ENCODE measurements at regions not wholly inside any gene's neighbourhood (a gene's known extent, or its start where the extent isn't known, plus 50 kb on each side); places are given as distances from the start of the nearest gene placed in this dataset.

- intact Hi-C loops (cut with DNase I): no loop called here
- ATAC-seq: no peak
- no peak for DNase-seq
- no peaks in the 10 kb centered on the region for H3K27me3 ChIP-seq
- 84 to 95% (median 91%) methylated on average over 11 of the region's 11 CpGs for whole genome bisulfite sequencing, 4 donors
- no peaks in the 10 kb centered on the region for H3K9me3 ChIP-seq
- H3K4me1 ChIP-seq: peaks cover 0 to 55% (median 14%) of the 10 kb centered on the region in 12 donors
- no peak for TF ChIP-seq POLR2A (IDR thresholded peaks at IDR 0.05)
- TF ChIP-seq, protein P1, sequence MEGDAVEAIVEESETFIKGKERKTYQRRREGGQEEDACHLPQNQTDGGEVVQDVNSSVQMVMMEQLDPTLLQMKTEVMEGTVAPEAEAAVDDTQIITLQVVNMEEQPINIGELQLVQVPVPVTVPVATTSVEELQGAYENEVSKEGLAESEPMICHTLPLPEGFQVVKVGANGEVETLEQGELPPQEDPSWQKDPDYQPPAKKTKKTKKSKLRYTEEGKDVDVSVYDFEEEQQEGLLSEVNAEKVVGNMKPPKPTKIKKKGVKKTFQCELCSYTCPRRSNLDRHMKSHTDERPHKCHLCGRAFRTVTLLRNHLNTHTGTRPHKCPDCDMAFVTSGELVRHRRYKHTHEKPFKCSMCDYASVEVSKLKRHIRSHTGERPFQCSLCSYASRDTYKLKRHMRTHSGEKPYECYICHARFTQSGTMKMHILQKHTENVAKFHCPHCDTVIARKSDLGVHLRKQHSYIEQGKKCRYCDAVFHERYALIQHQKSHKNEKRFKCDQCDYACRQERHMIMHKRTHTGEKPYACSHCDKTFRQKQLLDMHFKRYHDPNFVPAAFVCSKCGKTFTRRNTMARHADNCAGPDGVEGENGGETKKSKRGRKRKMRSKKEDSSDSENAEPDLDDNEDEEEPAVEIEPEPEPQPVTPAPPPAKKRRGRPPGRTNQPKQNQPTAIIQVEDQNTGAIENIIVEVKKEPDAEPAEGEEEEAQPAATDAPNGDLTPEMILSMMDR (IDR thresholded peaks at IDR 0.05): no peak
- no peak overlapping the region for H3K4me3 ChIP-seq
- peak overlapping the region in 2 of 12 donors; percentile 15 to 84 for H3K27ac ChIP-seq
- no peaks in the 10 kb centered on the region for H3K36me3 ChIP-seq
Observed at GRCh38 chr21:38752051-38752505, 53.7 kb upstream of the ETS2 start.

GRCh38 chr21:38753114-38753513 lies 52.6 kb upstream of the ETS2 start:
- H3K36me3 ChIP-seq: no peaks in the 10 kb centered on the region
- no peak overlapping the region for H3K4me3 ChIP-seq
- intact Hi-C loops (cut with DNase I): no loop called here
- no peaks in the 10 kb centered on the region for H3K9me3 ChIP-seq
- no peak for ATAC-seq
- whole genome bisulfite sequencing, 4 donors: 73 to 83% (median 77%) methylated on average over 3 of the region's 3 CpGs
- no peak overlapping the region for H3K27ac ChIP-seq
- peaks cover 0 to 59% (median 11%) of the 10 kb centered on the region in 12 donors for H3K4me1 ChIP-seq
- no peak for TF ChIP-seq POLR2A (IDR thresholded peaks at IDR 0.05)
- TF ChIP-seq, protein P1 (IDR thresholded peaks at IDR 0.05): no peak
- H3K27me3 ChIP-seq: no peaks in the 10 kb centered on the region
- DNase-seq: no peak

GRCh38 chr21:38753557-38753971 lies 52.2 kb upstream of the ETS2 start:
- Histone ChIP-seq H3K9me3 (no peaks in the 10 kb centered on the region), H3K4me3 (no peak overlapping the region), H3K36me3 (no peaks in the 10 kb centered on the region), H3K27me3 (no peaks in the 10 kb centered on the region), H3K27ac (no peak overlapping the region), H3K4me1 (peaks cover 0 to 63% (median 12%) of the 10 kb centered on the region in 12 donors)
- DNase-seq (no peak), ATAC-seq (no peak)
- TF ChIP-seq POLR2A (IDR thresholded peaks at IDR 0.05): no peak
- TF ChIP-seq, protein P1 (IDR thresholded peaks at IDR 0.05): no peak
- intact Hi-C loops (cut with DNase I): no loop called here
- 61 to 73% (median 67%) methylated on average over 4 of the region's 4 CpGs for WGBS, 4 donors
